ENCODE measurements at regions not wholly inside any gene's neighbourhood (a gene's known extent, or its start where the extent isn't known, plus 50 kb on each side); places are given as distances from the start of the nearest gene placed in this dataset.
"Not testable (repeated sequence)": the region's sequence is repeated elsewhere in the genome, so short reads cannot be mapped to it uniquely, and the experiment has no call there.

- no peak for DNase-seq (ENCODE audit: low spot score)
Measured at GRCh38 chr3:118765636-118766305, 268.9 kb downstream of the IGSF11 start.

GRCh38 chr3:118766306-118766669 lies 268.4 kb downstream of the IGSF11 start:
- DNase-seq (ENCODE audit: low spot score), result no peak

DNA sequence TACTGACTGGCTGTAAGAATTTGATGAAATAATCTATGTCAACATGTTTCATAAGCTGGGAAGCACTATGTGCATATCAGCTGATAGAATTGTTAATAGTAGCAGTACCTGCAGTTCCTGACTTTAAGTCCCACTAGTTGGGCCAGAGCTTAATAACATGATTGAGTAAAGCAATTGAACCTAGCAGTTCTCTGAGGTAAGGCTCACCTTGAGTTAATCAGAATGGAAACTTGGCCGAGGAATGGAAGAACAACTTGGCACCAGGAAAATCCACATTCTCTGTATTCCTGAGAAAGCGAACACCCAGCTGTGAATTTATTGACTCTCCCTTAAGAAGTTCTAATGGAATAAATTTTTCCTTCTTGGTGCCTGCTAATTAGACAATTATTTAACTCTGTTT lies 262.6 kb downstream of the IGSF11 start:
- no peak for DNase-seq (ENCODE audit: low spot score)

DNA sequence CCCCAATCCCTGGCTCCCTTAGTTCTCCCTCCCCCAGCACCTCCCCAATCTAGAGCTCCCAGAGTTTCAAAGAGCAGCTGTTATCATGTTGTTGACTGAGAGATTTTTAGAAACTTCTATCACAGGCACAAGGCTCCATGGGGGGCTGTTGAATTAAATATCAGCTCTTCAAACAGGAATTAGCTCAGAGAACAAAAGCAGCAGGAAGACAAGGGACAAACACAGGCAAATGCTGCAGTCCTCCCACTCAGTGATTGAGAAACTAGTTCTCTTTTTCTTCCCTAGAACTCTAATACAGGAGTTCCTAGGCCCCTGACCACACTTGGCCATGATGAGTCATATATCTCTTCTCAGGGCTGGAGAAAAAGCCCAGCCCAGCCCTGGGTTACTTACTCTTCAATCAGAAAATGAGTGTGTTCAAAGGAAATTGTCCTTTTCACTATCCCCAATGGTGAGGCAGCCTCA lies 262.1 kb downstream of the IGSF11 start:
- DNase-seq (ENCODE audit: low spot score), result no peak

DNA sequence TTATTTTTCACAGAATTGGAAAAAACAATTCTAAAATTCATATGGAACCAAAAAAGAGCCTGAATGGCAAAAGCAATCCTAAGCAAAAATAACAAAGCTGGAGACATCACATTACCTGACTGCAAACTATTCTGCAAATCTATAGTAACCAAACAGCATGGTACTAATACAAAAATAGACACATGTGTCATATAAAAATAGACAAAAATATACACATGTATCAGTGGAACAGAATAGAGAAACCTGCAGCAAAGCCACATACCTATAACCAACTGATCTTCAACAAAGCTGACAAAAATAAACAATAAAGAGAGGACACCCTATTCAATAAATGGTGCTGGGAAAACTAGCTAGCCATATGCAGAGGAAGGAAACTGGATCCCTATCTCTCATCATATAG lies 259.6 kb downstream of the IGSF11 start:
- no peak for DNase-seq (ENCODE audit: low spot score)

DNA sequence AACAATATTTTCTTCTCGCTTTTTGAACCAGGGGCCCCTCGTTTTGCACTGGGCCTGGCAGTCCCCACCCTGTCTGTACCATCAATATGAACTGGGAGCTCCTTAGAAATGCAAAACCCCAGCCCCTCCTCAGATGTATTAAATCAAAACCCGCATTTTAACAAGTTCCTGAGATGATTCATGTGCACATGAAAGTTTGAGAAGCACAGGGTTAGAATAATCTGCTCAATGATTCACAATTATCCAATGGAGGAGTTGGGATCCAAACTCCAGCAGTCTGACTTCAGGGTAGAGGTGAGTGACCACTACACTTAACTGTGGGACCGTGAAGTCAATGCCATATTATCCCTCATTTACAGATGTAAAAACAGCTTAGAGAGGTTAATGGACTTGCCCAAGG lies 256.4 kb downstream of the IGSF11 start:
- no peak for DNase-seq (ENCODE audit: low spot score)

DNA sequence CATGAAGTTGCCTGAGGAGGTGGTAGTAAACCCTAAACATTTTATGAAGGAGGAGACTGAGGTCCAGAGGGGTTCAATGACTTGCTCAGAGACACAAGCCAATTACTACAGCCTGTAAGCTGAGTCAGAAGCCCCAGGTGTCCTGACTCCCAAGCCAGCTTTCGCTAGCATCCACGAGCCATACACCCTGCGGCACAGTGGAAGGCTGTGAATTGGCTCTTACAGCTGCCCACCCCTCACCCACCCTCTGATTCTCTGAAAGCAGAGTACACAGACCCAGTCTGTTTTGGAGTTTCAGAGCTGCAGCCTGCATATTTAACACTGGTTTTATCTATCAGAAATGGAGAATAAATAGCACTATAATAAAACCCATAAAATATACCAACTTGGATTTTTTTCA lies 253.4 kb downstream of the IGSF11 start:
- DNase-seq (ENCODE audit: low spot score), result no peak

GRCh38 chr3:118781839-118782238 lies 252.8 kb downstream of the IGSF11 start:
- no peak for DNase-seq (ENCODE audit: low spot score)

- DNase-seq (ENCODE audit: low spot score), result no peak
Measured at GRCh38 chr3:118782755-118783202, 251.9 kb downstream of the IGSF11 start.

GRCh38 chr3:118785415-118785814 lies 249.2 kb downstream of the IGSF11 start:
- no peak for DNase-seq (ENCODE audit: low spot score)

- no peak for DNase-seq (ENCODE audit: low spot score)
Measured at GRCh38 chr3:118791246-118791645, 243.4 kb downstream of the IGSF11 start.

DNA sequence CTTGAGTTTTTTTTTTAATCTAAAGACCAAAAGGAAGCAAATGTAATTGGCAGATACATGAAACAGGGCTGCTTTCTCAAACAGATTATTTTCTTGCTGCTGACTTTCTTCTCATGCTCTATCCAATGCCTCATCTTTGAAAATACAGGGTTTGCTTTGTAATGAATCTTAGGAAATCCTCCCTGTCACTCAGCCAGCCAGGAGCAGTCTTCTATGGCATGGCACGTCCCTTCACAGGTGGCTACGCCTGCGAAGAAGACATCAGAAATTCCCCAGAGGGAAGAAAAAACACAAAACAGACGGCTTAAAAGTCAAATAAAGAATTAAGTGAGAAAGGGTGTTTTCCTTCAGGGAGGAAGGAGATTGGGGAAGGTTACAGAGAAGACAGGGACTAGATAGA lies 242.5 kb downstream of the IGSF11 start:
- no peak for DNase-seq (ENCODE audit: low spot score)

DNA sequence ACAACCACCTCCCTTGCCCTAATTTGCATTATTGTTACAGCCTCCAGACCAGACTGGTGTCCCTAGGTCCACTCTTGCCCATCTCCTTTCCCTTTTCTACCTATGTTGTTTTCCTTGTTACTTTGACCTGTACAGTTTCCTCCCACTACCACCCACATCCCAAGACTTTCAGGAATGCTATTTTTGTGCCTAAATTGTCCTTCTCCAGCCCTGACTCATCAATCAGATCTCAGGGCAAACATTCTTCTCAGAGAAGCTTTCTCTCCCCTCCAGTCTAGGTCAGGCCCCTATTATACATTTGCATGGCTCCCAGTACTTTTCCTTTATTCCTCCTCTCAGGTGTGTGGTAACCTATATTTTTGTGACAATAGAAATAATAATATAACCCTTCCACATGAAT lies 241.5 kb downstream of the IGSF11 start:
- DNase-seq (ENCODE audit: low spot score), result no peak

- no peak for DNase-seq (ENCODE audit: low spot score)
Measured at GRCh38 chr3:118799303-118799702, 235.3 kb downstream of the IGSF11 start.

- DNase-seq (ENCODE audit: low spot score), result no peak
Measured at GRCh38 chr3:118801899-118802298, 232.7 kb downstream of the IGSF11 start.

DNA sequence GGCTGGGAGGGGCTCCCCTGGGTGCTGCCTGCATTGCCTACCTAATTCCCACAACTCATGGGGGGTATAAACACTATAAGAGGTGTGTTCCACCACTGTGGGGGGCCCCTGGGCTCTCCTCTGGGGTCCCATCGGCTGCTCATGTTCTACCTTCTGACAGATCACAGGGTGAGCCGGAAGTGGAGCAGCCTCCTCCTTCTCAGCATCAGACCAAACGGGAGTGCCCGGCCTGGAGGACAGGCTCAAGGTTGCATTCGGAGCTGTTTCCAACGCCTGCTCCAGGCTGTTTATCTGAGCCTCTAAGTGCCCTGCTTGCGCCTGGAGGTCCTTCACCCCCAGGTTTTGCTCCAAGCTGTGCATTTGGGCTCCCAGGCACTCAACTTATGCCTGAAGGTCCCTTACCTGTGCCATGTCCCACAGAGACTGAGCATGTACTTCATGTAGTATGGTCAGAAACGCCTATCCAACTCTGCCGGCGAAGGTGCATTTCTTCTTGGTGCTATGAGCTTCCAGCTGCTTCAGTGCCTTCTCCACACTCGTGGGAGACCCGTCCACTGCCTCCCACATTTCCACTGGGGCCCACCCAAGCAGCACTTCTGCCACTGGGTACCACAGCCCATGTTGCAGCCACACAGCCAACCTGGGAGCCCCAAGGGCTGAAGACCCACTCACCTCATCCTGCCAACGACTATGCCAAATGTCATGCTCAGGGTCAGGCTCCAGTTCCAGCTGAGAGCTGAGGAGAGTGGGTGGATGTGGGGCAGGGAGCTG lies 232.1 kb downstream of the IGSF11 start:
- no peak for DNase-seq (ENCODE audit: low spot score)

DNA sequence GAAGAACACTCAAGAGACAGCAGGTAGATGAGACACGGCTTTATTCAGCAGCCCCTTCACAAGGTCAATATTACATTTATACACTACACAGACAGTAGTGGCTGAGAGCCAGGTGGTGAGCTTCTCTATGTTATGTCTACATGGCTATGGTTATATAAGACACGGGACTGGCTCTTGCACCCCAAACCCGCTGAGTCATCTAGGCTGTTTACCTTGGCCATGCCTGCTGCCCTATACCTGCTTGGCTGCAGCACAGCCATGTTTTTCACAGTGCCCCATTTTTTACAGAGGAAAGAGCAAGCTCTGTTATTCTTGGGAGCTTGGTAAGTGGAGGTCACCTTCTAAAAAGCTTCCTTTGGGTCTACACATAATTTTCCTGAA lies 231.6 kb downstream of the IGSF11 start:
- no peak for DNase-seq (ENCODE audit: low spot score)

- DNase-seq (ENCODE audit: low spot score), result no peak
Measured at GRCh38 chr3:118805007-118805406, 229.6 kb downstream of the IGSF11 start.

DNA sequence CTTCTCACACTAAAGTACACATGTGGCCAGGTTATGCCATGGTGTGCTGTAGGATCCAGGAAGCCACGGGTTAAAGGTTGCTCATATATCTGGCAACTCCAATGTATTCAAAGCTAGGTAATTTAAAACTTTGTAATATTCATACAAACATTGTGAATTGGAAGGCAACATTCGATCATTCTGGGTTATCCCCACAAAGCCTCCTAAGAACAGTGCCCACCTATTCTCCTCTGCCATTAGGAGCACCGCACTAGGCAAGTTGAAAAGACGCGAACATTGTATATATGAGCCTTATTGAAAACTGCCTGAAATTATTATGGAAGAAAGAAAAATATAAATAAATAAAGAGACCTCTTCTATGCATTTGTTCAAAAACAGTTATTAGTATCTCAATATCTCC lies 228.2 kb downstream of the IGSF11 start:
- no peak for DNase-seq (ENCODE audit: low spot score)

DNA sequence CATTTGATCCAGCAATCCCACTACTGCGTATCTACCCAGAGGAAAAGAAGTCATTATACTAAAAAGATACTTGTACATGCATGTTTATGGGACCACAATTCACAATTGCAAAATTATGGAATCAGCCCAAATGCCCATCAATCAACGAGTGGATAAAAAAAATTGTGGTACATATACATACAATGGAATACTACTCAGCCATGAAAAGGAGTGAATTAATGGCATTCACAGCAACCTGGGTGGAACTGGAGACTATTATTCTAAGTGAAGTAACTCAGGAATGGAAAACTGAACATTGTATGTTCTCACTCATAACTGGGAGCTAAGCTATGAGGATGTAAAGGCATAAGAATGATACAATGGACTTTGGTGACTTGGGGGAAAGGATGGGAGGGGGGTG lies 227.3 kb downstream of the IGSF11 start:
- not testable (repeated sequence) for DNase-seq (ENCODE audit: low spot score)

- no peak for DNase-seq (ENCODE audit: low spot score)
Measured at GRCh38 chr3:118808723-118809122, 225.9 kb downstream of the IGSF11 start.

GRCh38 chr3:118809696-118810498 lies 224.7 kb downstream of the IGSF11 start:
- DNase-seq (ENCODE audit: low spot score), result no peak

DNA sequence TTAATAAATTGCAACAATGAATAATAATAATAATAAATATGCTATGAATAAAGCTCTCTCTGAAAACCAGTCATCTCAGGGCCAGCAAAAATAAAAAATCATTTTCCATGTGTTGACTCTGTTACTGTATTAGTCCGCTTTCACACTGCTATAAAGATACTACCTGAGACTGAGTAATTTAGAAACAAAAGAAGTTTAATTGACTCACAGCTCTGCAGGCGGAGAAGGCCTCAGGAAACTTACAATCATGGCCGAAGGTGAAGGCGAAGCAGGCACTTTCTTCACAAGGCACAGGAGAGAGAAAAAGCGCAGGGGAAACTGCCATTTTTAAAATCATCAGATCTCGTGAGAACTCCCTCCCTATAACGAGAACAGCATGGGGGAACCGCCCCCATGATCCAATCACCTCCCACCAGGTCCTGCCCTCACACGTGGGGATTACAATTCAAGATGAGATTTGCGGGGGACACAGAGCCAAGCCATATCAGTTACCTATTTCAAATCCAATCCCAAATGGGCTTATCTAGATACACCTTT lies 224.1 kb downstream of the IGSF11 start:
- DNase-seq (ENCODE audit: low spot score), result no peak

Measured in ecto neural progenitor cell (in vitro differentiated cells).